Upper lobe of right lung (tissue), 1 donor: ENCODE measurements at regions not wholly inside any gene's neighbourhood (a gene's known extent, or its start where the extent isn't known, plus 50 kb on each side); places are given as distances from the start of the nearest gene placed in this dataset.
"Not testable (repeated sequence)": the region's sequence is repeated elsewhere in the genome, so short reads cannot be mapped to it uniquely, and the experiment has no call there.

Source experiments
- ATAC-seq: fragments of 200-7000 bp; cut with Tn5 transposase; one replicate; pipeline ENCODE4 v1.9.1; 2020; ENCODE audit warnings: mild to moderate bottlenecking, moderate library complexity
- DNase-seq: peaks from one replicate; pipeline ENCODE4 v3.0.0-alpha.2; 2020
- H3K27ac ChIP-seq: fragments of 200-600 bp; one replicate; pipeline ENCODE4 v1.8.0; 2022
- H3K27me3 ChIP-seq: fragments of 200-600 bp; one replicate; pipeline ENCODE4 v1.8.0; 2022; ENCODE audit warnings: mild to moderate bottlenecking
- H3K36me3 ChIP-seq: fragments of 200-600 bp; one replicate; pipeline ENCODE4 v1.8.0; 2022
- H3K4me1 ChIP-seq: fragments of 200-600 bp; one replicate; pipeline ENCODE4 v1.8.0; 2022
- H3K4me3 ChIP-seq: fragments of 200-600 bp; one replicate; pipeline ENCODE4 v1.8.0; 2022; ENCODE audit warnings: mild to moderate bottlenecking
- H3K9me3 ChIP-seq: fragments of 200-600 bp; one replicate; pipeline ENCODE4 v1.8.0; 2022
- CTCF ChIP-seq: fragments of 200-600 bp; IDR thresholded peaks from one replicate; pipeline ENCODE4 v1.8.0; 2022; ENCODE audit warnings: antibody characterized with exemption
- intact Hi-C: fragments of 100-400 bp; cut with DNase I; formaldehyde crosslinking; loops from one replicate; pipeline ENCODE4 v1.11.0; 2022
- donor health status: DM: no; HTN: yes; CAD: no; lungs with severe emphysema.

- no peak overlapping the region for H3K4me3 ChIP-seq
- no peaks in the 10 kb centered on the region for H3K9me3 ChIP-seq
- no peak for TF ChIP-seq CTCF
- no peak overlapping the region for H3K27ac ChIP-seq
- no peak for DNase-seq
- intact Hi-C loops: no loop called here
- H3K4me1 ChIP-seq: no peaks in the 10 kb centered on the region
- no peak for ATAC-seq
- H3K27me3 ChIP-seq: no peaks in the 10 kb centered on the region
- no peaks in the 10 kb centered on the region for H3K36me3 ChIP-seq
These were observed 774.3 kb upstream of the TMEFF2 start for GRCh38 chr2:192969055-192969454.

- no peaks in the 10 kb centered on the region for H3K9me3 ChIP-seq
- intact Hi-C loops: no loop called here
- DNase-seq (no peak), ATAC-seq (no peak)
- H3K4me3 ChIP-seq: no peak overlapping the region
- H3K36me3 ChIP-seq: no peaks in the 10 kb centered on the region
- no peaks in the 10 kb centered on the region for H3K4me1 ChIP-seq
- H3K27me3 ChIP-seq: no peaks in the 10 kb centered on the region
- no peak for TF ChIP-seq CTCF
- no peak overlapping the region for H3K27ac ChIP-seq
These were observed 766.2 kb upstream of the TMEFF2 start for GRCh38 chr2:192960945-192961344.

- ATAC-seq, H3K27me3 ChIP-seq, H3K4me1 ChIP-seq, H3K9me3 ChIP-seq, H3K4me3 ChIP-seq, H3K27ac ChIP-seq, H3K36me3 ChIP-seq, DNase-seq, intact Hi-C loops: not testable (repeated sequence)
These were observed 763.9 kb upstream of the TMEFF2 start for GRCh38 chr2:192958615-192959014.

GRCh38 chr2:192957425-192957824 is 762.7 kb upstream of the TMEFF2 start:
- H3K4me1 ChIP-seq: no peaks in the 10 kb centered on the region
- H3K4me3 ChIP-seq: no peak overlapping the region
- ATAC-seq: no peak
- TF ChIP-seq CTCF: no peak
- H3K36me3 ChIP-seq: no peaks in the 10 kb centered on the region
- no peaks in the 10 kb centered on the region for H3K9me3 ChIP-seq
- DNase-seq: no peak
- no peak overlapping the region for H3K27ac ChIP-seq
- intact Hi-C loops: no loop called here
- H3K27me3 ChIP-seq: no peaks in the 10 kb centered on the region

- H3K9me3 ChIP-seq: no peaks in the 10 kb centered on the region
- no peak overlapping the region for H3K4me3 ChIP-seq
- intact Hi-C loops: no loop called here
- no peaks in the 10 kb centered on the region for H3K36me3 ChIP-seq
- no peak overlapping the region for H3K27ac ChIP-seq
- no peaks in the 10 kb centered on the region for H3K4me1 ChIP-seq
- ATAC-seq (no peak), DNase-seq (no peak)
- H3K27me3 ChIP-seq: no peaks in the 10 kb centered on the region
- no peak for TF ChIP-seq CTCF
These were observed 758.4 kb upstream of the TMEFF2 start for GRCh38 chr2:192953116-192953515.

GRCh38 chr2:192952245-192952644 is 757.5 kb upstream of the TMEFF2 start:
- Histone ChIP-seq H3K36me3 (no peaks in the 10 kb centered on the region), H3K9me3 (no peaks in the 10 kb centered on the region), H3K27ac (no peak overlapping the region), H3K4me1 (no peaks in the 10 kb centered on the region), H3K27me3 (no peaks in the 10 kb centered on the region), H3K4me3 (no peak overlapping the region)
- DNase-seq: no peak
- ATAC-seq: no peak
- TF ChIP-seq CTCF: no peak
- intact Hi-C loops: no loop called here
